Chondrocyte (in vitro differentiated cells): ENCODE measurements at regions not wholly inside any gene's neighbourhood (a gene's known extent, or its start where the extent isn't known, plus 50 kb on each side); places are given as distances from the start of the nearest gene placed in this dataset.
A peak's percentile ranks its signal among the peaks of the same experiment; 100 is the strongest.

Source experiments
- DNase-seq: peaks from one replicate; pipeline ENCODE4 v3.0.0; 2021; ENCODE audit warnings: mixed read lengths, low spot score
- H3K27ac Mint-ChIP-seq: one replicate; pipeline ENCODE4 v1.8.0; 2021; ENCODE audit warnings: mild to moderate bottlenecking, moderate library complexity, mixed read lengths; ENCODE audit not compliant: unreplicated experiment
- H3K27me3 Mint-ChIP-seq: 2 replicates; pipeline ENCODE4 v1.8.0; 2021; ENCODE audit warnings: low read depth, mixed read lengths
- H3K36me3 Mint-ChIP-seq: 2 replicates; pipeline ENCODE4 v1.8.0; 2021; ENCODE audit warnings: low read depth, mixed read lengths
- H3K4me1 Mint-ChIP-seq: 2 replicates; pipeline ENCODE4 v1.8.0; 2021; ENCODE audit warnings: low read depth, mild to moderate bottlenecking, mixed read lengths
- H3K4me3 Mint-ChIP-seq: one replicate; pipeline ENCODE4 v1.8.0; 2021; ENCODE audit warnings: mild to moderate bottlenecking, moderate library complexity, mixed read lengths; ENCODE audit not compliant: unreplicated experiment
- H3K9me3 Mint-ChIP-seq: 2 replicates; pipeline ENCODE4 v1.8.0; 2021; ENCODE audit warnings: low read depth, mixed read lengths
- CTCF ChIP-seq: fragments of 200-600 bp; sonication (generic); IDR thresholded peaks from 2 replicates; pipeline ENCODE4 v1.5.0; 2021; ENCODE audit warnings: antibody characterized with exemption, mild to moderate bottlenecking, moderate library complexity

- no peaks in the 10 kb centered on the region for H3K36me3 Mint-ChIP-seq
- no peak for TF ChIP-seq CTCF
- no peak overlapping the region for H3K27ac Mint-ChIP-seq
- DNase-seq: no peak
- H3K4me3 Mint-ChIP-seq: no peak overlapping the region
- peaks cover 7% of the 10 kb centered on the region for H3K4me1 Mint-ChIP-seq
- H3K9me3 Mint-ChIP-seq: peaks cover 10% of the 10 kb centered on the region
- no peaks in the 10 kb centered on the region for H3K27me3 Mint-ChIP-seq
These were observed 66.8 kb upstream of the NT5E start for GRCh38 chr6:85383042-85383441.

GRCh38 chr6:85382541-85382940 is 67.3 kb upstream of the NT5E start:
- Mint-ChIP-seq H3K9me3 (peaks cover 10% of the 10 kb centered on the region), H3K4me3 (no peak overlapping the region), H3K27ac (no peak overlapping the region), H3K36me3 (no peaks in the 10 kb centered on the region), H3K4me1 (peaks cover 7% of the 10 kb centered on the region), H3K27me3 (no peaks in the 10 kb centered on the region)
- no peak for TF ChIP-seq CTCF
- DNase-seq: no peak

GRCh38 chr6:85372915-85373270 is 77.0 kb upstream of the NT5E start:
- no peaks in the 10 kb centered on the region for H3K27me3 Mint-ChIP-seq
- no peak overlapping the region for H3K27ac Mint-ChIP-seq
- no peaks in the 10 kb centered on the region for H3K36me3 Mint-ChIP-seq
- no peak overlapping the region for H3K4me3 Mint-ChIP-seq
- TF ChIP-seq CTCF: no peak
- no peaks in the 10 kb centered on the region for H3K9me3 Mint-ChIP-seq
- no peaks in the 10 kb centered on the region for H3K4me1 Mint-ChIP-seq
- DNase-seq: no peak

- no peaks in the 10 kb centered on the region for H3K9me3 Mint-ChIP-seq
These were observed 77.5 kb upstream of the NT5E start for GRCh38 chr6:85372188-85372914.

GRCh38 chr6:85368631-85369030 is 81.3 kb upstream of the NT5E start:
- peaks cover 5% of the 10 kb centered on the region for H3K4me1 Mint-ChIP-seq
- H3K27ac Mint-ChIP-seq: no peak overlapping the region
- no peak for TF ChIP-seq CTCF
- no peaks in the 10 kb centered on the region for H3K9me3 Mint-ChIP-seq
- no peaks in the 10 kb centered on the region for H3K27me3 Mint-ChIP-seq
- no peak for DNase-seq
- H3K36me3 Mint-ChIP-seq: no peaks in the 10 kb centered on the region
- H3K4me3 Mint-ChIP-seq: no peak overlapping the region

More at GRCh38 chr6:85372188-85372914, 77.5 kb upstream of the NT5E start:
- H3K4me1 Mint-ChIP-seq: no peaks in the 10 kb centered on the region
- H3K36me3 Mint-ChIP-seq: no peaks in the 10 kb centered on the region
- H3K4me3 Mint-ChIP-seq: no peak overlapping the region
- peak; percentile 55 for TF ChIP-seq CTCF
- DNase-seq: no peak
- no peak overlapping the region for H3K27ac Mint-ChIP-seq
- no peaks in the 10 kb centered on the region for H3K27me3 Mint-ChIP-seq
